ENCODE measurements at regions not wholly inside any gene's neighbourhood (a gene's known extent, or its start where the extent isn't known, plus 50 kb on each side); places are given as distances from the start of the nearest gene placed in this dataset.

GRCh38 chr4:41391271-41391670, 134.5 kb downstream of the UCHL1 start:
- no peak for DNase-seq

GRCh38 chr4:41394481-41394894, 137.8 kb downstream of the UCHL1 start:
- DNase-seq: peak; percentile 2

GRCh38 chr4:41396214-41396613, 139.5 kb downstream of the UCHL1 start:
- no peak for DNase-seq

- DNase-seq: no peak
Observed at GRCh38 chr4:41396869-41397268, 140.1 kb downstream of the UCHL1 start.

GRCh38 chr4:41399231-41399630, 138.7 kb upstream of the LIMCH1 start:
- no peak for DNase-seq

- DNase-seq: no peak
Observed at GRCh38 chr4:41400296-41400695, 137.7 kb upstream of the LIMCH1 start.

GRCh38 chr4:41405464-41406112, 132.4 kb upstream of the LIMCH1 start:
- DNase-seq: no peak

- no peak for DNase-seq
Observed at GRCh38 chr4:41406113-41406516, 131.8 kb upstream of the LIMCH1 start.

- no peak for DNase-seq
Observed at GRCh38 chr4:41408150-41408549, 129.8 kb upstream of the LIMCH1 start.

GRCh38 chr4:41408859-41409593, 128.9 kb upstream of the LIMCH1 start:
- no peak for DNase-seq

- DNase-seq: no peak
Observed at GRCh38 chr4:41409594-41409895, 128.4 kb upstream of the LIMCH1 start.

GRCh38 chr4:41410049-41410448, 127.9 kb upstream of the LIMCH1 start:
- no peak for DNase-seq

GRCh38 chr4:41413670-41414411, 124.1 kb upstream of the LIMCH1 start:
- DNase-seq: peak; percentile 86

- DNase-seq: peak; percentile 63
Observed at GRCh38 chr4:41414412-41414779, 123.6 kb upstream of the LIMCH1 start.

- no peak for DNase-seq
Observed at GRCh38 chr4:41418444-41418843, 119.5 kb upstream of the LIMCH1 start.

- no peak for DNase-seq
Observed at GRCh38 chr4:41420541-41420940, 117.4 kb upstream of the LIMCH1 start.

- DNase-seq: no peak
Observed at GRCh38 chr4:41423117-41423516, 114.8 kb upstream of the LIMCH1 start.

GRCh38 chr4:41424522-41424921, 113.4 kb upstream of the LIMCH1 start:
- DNase-seq: no peak

- no peak for DNase-seq
Observed at GRCh38 chr4:41425650-41426049, 112.3 kb upstream of the LIMCH1 start.

GRCh38 chr4:41426539-41426938, 111.4 kb upstream of the LIMCH1 start:
- DNase-seq: no peak

GRCh38 chr4:41427306-41427882, 110.6 kb upstream of the LIMCH1 start:
- DNase-seq: no peak

GRCh38 chr4:41427931-41428600, 109.9 kb upstream of the LIMCH1 start:
- DNase-seq: peak; percentile 76

GRCh38 chr4:41428601-41429279, 109.2 kb upstream of the LIMCH1 start:
- DNase-seq: peak; percentile 76

Measured in NCI-H82 (cell line).